NB4 (cell line): ENCODE measurements at regions not wholly inside any gene's neighbourhood (a gene's known extent, or its start where the extent isn't known, plus 50 kb on each side); places are given as distances from the start of the nearest gene placed in this dataset.

Experiments used
- MYC ChIP-seq: IDR thresholded peaks from 2 replicates; pipeline ENCODE4 v1.6.1; 2011; ENCODE audit warnings: low read depth, low read length
- POLR2A ChIP-seq: IDR thresholded peaks from 2 replicates; pipeline ENCODE4 v1.6.1; 2011; ENCODE audit warnings: mild to moderate bottlenecking; ENCODE audit not compliant: insufficient read length; ENCODE audit errors: extremely low read depth
- TF ChIP-seq, protein P1 (sequence below): IDR thresholded peaks from one replicate; pipeline ENCODE4 v1.5.1; 2012; ENCODE audit warnings: low read depth, low read length
- TF ChIP-seq, protein P2 (sequence below): IDR thresholded peaks from 2 replicates; pipeline ENCODE4 v1.6.1; 2011; ENCODE audit warnings: low read depth, low read length

DNA sequence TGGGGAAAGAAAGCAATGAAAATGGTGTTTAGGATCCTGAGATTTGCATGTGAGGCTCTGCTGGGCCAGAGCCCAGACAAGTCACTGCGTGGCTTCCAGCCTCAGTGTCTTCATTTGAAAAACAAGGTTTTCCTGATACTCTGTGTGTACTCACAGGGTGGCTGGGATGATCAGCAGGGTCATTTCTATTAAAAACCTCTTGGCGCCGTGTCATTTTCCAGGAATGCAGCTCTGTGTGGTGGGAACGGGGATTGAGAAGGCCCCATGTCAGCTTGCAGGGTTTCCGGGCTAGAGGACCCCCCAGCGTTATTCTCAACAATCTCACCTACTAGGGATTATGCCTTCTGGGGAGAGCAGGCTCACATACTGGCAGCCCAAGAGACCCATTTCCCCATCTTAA lies 73.5 kb downstream of the FOXL1 start:
- no peak for TF ChIP-seq POLR2A
- TF ChIP-seq, protein P1, sequence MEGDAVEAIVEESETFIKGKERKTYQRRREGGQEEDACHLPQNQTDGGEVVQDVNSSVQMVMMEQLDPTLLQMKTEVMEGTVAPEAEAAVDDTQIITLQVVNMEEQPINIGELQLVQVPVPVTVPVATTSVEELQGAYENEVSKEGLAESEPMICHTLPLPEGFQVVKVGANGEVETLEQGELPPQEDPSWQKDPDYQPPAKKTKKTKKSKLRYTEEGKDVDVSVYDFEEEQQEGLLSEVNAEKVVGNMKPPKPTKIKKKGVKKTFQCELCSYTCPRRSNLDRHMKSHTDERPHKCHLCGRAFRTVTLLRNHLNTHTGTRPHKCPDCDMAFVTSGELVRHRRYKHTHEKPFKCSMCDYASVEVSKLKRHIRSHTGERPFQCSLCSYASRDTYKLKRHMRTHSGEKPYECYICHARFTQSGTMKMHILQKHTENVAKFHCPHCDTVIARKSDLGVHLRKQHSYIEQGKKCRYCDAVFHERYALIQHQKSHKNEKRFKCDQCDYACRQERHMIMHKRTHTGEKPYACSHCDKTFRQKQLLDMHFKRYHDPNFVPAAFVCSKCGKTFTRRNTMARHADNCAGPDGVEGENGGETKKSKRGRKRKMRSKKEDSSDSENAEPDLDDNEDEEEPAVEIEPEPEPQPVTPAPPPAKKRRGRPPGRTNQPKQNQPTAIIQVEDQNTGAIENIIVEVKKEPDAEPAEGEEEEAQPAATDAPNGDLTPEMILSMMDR = no peak
- TF ChIP-seq, protein P2, sequence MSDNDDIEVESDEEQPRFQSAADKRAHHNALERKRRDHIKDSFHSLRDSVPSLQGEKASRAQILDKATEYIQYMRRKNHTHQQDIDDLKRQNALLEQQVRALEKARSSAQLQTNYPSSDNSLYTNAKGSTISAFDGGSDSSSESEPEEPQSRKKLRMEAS = no peak
- TF ChIP-seq MYC = no peak
